ENCODE measurements at regions not wholly inside any gene's neighbourhood (a gene's known extent, or its start where the extent isn't known, plus 50 kb on each side); places are given as distances from the start of the nearest gene placed in this dataset.

GRCh38 chr3:86826292-86826691 lies 164.7 kb downstream of the VGLL3 start:
- Histone ChIP-seq H3K9me3 (replicated peaks) (no peaks in the 10 kb centered on the region), H3K36me3 (no peaks in the 10 kb centered on the region)

GRCh38 chr3:86815880-86816279 lies 175.1 kb downstream of the VGLL3 start:
- no peaks in the 10 kb centered on the region for H3K9me3 ChIP-seq (replicated peaks)
- H3K27ac ChIP-seq: peak overlapping the region; percentile 83
- peaks cover 22% of the 10 kb centered on the region for H3K4me1 ChIP-seq (replicated peaks)
- H3K36me3 ChIP-seq: no peaks in the 10 kb centered on the region
- no peak overlapping the region for H3K4me3 ChIP-seq
- H3K27me3 ChIP-seq (replicated peaks): no peaks in the 10 kb centered on the region; the same call in 1 of the 2 replicates
- DNase-seq (ENCODE audit: low read depth in 1 of 2, low spot score in 2 of 2): no peak

More at GRCh38 chr3:86826292-86826691, 164.7 kb downstream of the VGLL3 start:
- H3K4me1 ChIP-seq (replicated peaks): no peaks in the 10 kb centered on the region
- no peaks in the 10 kb centered on the region for H3K27me3 ChIP-seq (replicated peaks)
- no peak overlapping the region for H3K4me3 ChIP-seq
- DNase-seq (ENCODE audit: low read depth in 1 of 2, low spot score in 2 of 2): no peak
- H3K27ac ChIP-seq: no peak overlapping the region

GRCh38 chr3:86814918-86815655 lies 175.9 kb downstream of the VGLL3 start:
- no peaks in the 10 kb centered on the region for H3K36me3 ChIP-seq
- no peaks in the 10 kb centered on the region for H3K9me3 ChIP-seq (replicated peaks)
- H3K4me1 ChIP-seq (replicated peaks): peaks cover 22% of the 10 kb centered on the region
- no peak overlapping the region for H3K4me3 ChIP-seq
- H3K27ac ChIP-seq: peak overlapping the region; percentile 83
- DNase-seq (ENCODE audit: low read depth in 1 of 2, low spot score in 2 of 2): peak in 1 of 2 experiments; percentile 64
- no peaks in the 10 kb centered on the region; the same call in 1 of the 2 replicates for H3K27me3 ChIP-seq (replicated peaks)

GRCh38 chr3:86814321-86814720 lies 176.6 kb downstream of the VGLL3 start:
- H3K4me1 ChIP-seq (replicated peaks): peaks cover 22% of the 10 kb centered on the region
- H3K27ac ChIP-seq: peak overlapping the region; percentile 83
- DNase-seq (ENCODE audit: low read depth in 1 of 2, low spot score in 2 of 2): no peak
- no peaks in the 10 kb centered on the region for H3K9me3 ChIP-seq (replicated peaks)
- H3K27me3 ChIP-seq (replicated peaks): no peaks in the 10 kb centered on the region; the same call in 1 of the 2 replicates
- no peaks in the 10 kb centered on the region for H3K36me3 ChIP-seq
- no peak overlapping the region for H3K4me3 ChIP-seq

- Histone ChIP-seq H3K4me1 (replicated peaks) (peaks cover 9% of the 10 kb centered on the region; the same call in 1 of the 2 replicates), H3K27ac (peak overlapping the region; percentile 30), H3K4me3 (no peak overlapping the region), H3K27me3 (replicated peaks) (no peaks in the 10 kb centered on the region), H3K36me3 (no peaks in the 10 kb centered on the region), H3K9me3 (replicated peaks) (0 out of 2 replicates have a peak, but pooled peaks cover 2% of the 10 kb centered on the region)
- DNase-seq (ENCODE audit: low read depth in 1 of 2, low spot score in 2 of 2): no peak
Measured at GRCh38 chr3:86801921-86802320, 189.0 kb downstream of the VGLL3 start.

- Histone ChIP-seq H3K27me3 (replicated peaks) (no peaks in the 10 kb centered on the region), H3K4me3 (no peak overlapping the region), H3K9me3 (replicated peaks) (no peaks in the 10 kb centered on the region), H3K36me3 (no peaks in the 10 kb centered on the region), H3K4me1 (replicated peaks) (peaks cover 9% of the 10 kb centered on the region; the same call in 1 of the 2 replicates), H3K27ac (no peak overlapping the region)
- no peak for DNase-seq (ENCODE audit: low read depth in 1 of 2, low spot score in 2 of 2)
Measured at GRCh38 chr3:86801066-86801465, 189.9 kb downstream of the VGLL3 start.

GRCh38 chr3:86800116-86800515 lies 190.8 kb downstream of the VGLL3 start:
- no peaks in the 10 kb centered on the region for H3K9me3 ChIP-seq (replicated peaks)
- H3K27ac ChIP-seq: no peak overlapping the region
- no peak for DNase-seq (ENCODE audit: low read depth in 1 of 2, low spot score in 2 of 2)

GRCh38 chr3:86797946-86798345 lies 193.0 kb downstream of the VGLL3 start:
- Histone ChIP-seq H3K27me3 (replicated peaks) (no peaks in the 10 kb centered on the region), H3K36me3 (no peaks in the 10 kb centered on the region), H3K9me3 (replicated peaks) (no peaks in the 10 kb centered on the region), H3K4me3 (no peak overlapping the region), H3K27ac (no peak overlapping the region), H3K4me1 (replicated peaks) (peaks cover 31% of the 10 kb centered on the region)
- no peak for DNase-seq (ENCODE audit: low read depth in 1 of 2, low spot score in 2 of 2)

More at GRCh38 chr3:86800116-86800515, 190.8 kb downstream of the VGLL3 start:
- peaks cover 12% of the 10 kb centered on the region for H3K4me1 ChIP-seq (replicated peaks)
- no peaks in the 10 kb centered on the region for H3K36me3 ChIP-seq
- H3K27me3 ChIP-seq (replicated peaks): no peaks in the 10 kb centered on the region
- H3K4me3 ChIP-seq: no peak overlapping the region

- Histone ChIP-seq H3K27ac (peak overlapping the region; percentile 95), H3K9me3 (replicated peaks) (no peaks in the 10 kb centered on the region), H3K27me3 (replicated peaks) (no peaks in the 10 kb centered on the region), H3K4me1 (replicated peaks) (peaks cover 24% of the 10 kb centered on the region), H3K36me3 (no peaks in the 10 kb centered on the region), H3K4me3 (no peak overlapping the region)
- peak in 1 of 2 experiments; percentile 60 for DNase-seq (ENCODE audit: low read depth in 1 of 2, low spot score in 2 of 2)
Measured at GRCh38 chr3:86794361-86795065, 196.4 kb downstream of the VGLL3 start.

- no peaks in the 10 kb centered on the region for H3K27me3 ChIP-seq (replicated peaks)
- H3K36me3 ChIP-seq: no peaks in the 10 kb centered on the region
- peak; percentile 61 to 88 for DNase-seq (ENCODE audit: low read depth in 1 of 2, low spot score in 2 of 2)
- peaks cover 24% of the 10 kb centered on the region for H3K4me1 ChIP-seq (replicated peaks)
- H3K4me3 ChIP-seq: no peak overlapping the region
- peak overlapping the region; percentile 95 for H3K27ac ChIP-seq
- H3K9me3 ChIP-seq (replicated peaks): no peaks in the 10 kb centered on the region
Measured at GRCh38 chr3:86793786-86794185, 197.2 kb downstream of the VGLL3 start.

- Histone ChIP-seq H3K27me3 (replicated peaks) (no peaks in the 10 kb centered on the region), H3K4me3 (no peak overlapping the region), H3K9me3 (replicated peaks) (no peaks in the 10 kb centered on the region), H3K36me3 (no peaks in the 10 kb centered on the region), H3K4me1 (replicated peaks) (peaks cover 36% of the 10 kb centered on the region), H3K27ac (peak overlapping the region; percentile 95; the same call in 1 of the 2 replicates)
- DNase-seq (ENCODE audit: low read depth in 1 of 2, low spot score in 2 of 2): no peak
Measured at GRCh38 chr3:86792316-86792715, 198.6 kb downstream of the VGLL3 start.

- Histone ChIP-seq H3K4me1 (replicated peaks) (peaks cover 49% of the 10 kb centered on the region), H3K4me3 (no peak overlapping the region), H3K9me3 (replicated peaks) (no peaks in the 10 kb centered on the region), H3K27ac (no peak overlapping the region), H3K36me3 (no peaks in the 10 kb centered on the region), H3K27me3 (replicated peaks) (no peaks in the 10 kb centered on the region)
- no peak for DNase-seq (ENCODE audit: low read depth in 1 of 2, low spot score in 2 of 2)
Measured at GRCh38 chr3:86790884-86791549, 199.9 kb downstream of the VGLL3 start.

GRCh38 chr3:86788371-86788770 lies 202.6 kb downstream of the VGLL3 start:
- peaks cover 34% of the 10 kb centered on the region for H3K4me1 ChIP-seq (replicated peaks)
- H3K9me3 ChIP-seq (replicated peaks): no peaks in the 10 kb centered on the region
- H3K27ac ChIP-seq: no peak overlapping the region
- H3K36me3 ChIP-seq: no peaks in the 10 kb centered on the region
- H3K4me3 ChIP-seq: no peak overlapping the region
- H3K27me3 ChIP-seq (replicated peaks): no peaks in the 10 kb centered on the region
- DNase-seq (ENCODE audit: low read depth in 1 of 2, low spot score in 2 of 2): no peak

GRCh38 chr3:86787091-86787490 lies 203.9 kb downstream of the VGLL3 start:
- Histone ChIP-seq H3K4me3 (no peak overlapping the region), H3K36me3 (no peaks in the 10 kb centered on the region), H3K9me3 (replicated peaks) (no peaks in the 10 kb centered on the region), H3K27me3 (replicated peaks) (no peaks in the 10 kb centered on the region), H3K27ac (peak overlapping the region; percentile 63), H3K4me1 (replicated peaks) (peaks cover 28% of the 10 kb centered on the region)
- DNase-seq (ENCODE audit: low read depth in 1 of 2, low spot score in 2 of 2): peak; percentile 70 to 78

Measured in SJSA1 (cell line).